Rectal smooth muscle tissue (tissue), 1 donor: ENCODE measurements at regions not wholly inside any gene's neighbourhood (a gene's known extent, or its start where the extent isn't known, plus 50 kb on each side); places are given as distances from the start of the nearest gene placed in this dataset.
"Not testable (repeated sequence)": the region's sequence is repeated elsewhere in the genome, so short reads cannot be mapped to it uniquely, and the experiment has no call there.

Experiments used
- H3K27ac ChIP-seq: one replicate; pipeline ENCODE4 v1.7.0; 2013; ENCODE audit warnings: low read depth, low read length, inconsistent platforms
- H3K27me3 ChIP-seq: one replicate; pipeline ENCODE4 v1.7.0; 2013; ENCODE audit warnings: low read length; ENCODE audit not compliant: control insufficient read depth, insufficient read depth
- H3K36me3 ChIP-seq: one replicate; pipeline ENCODE4 v1.7.0; 2013; ENCODE audit warnings: low read length; ENCODE audit not compliant: control insufficient read depth, insufficient read depth
- H3K4me1 ChIP-seq: one replicate; pipeline ENCODE4 v1.7.0; 2013; ENCODE audit warnings: low read length; ENCODE audit not compliant: control insufficient read depth, insufficient read depth
- H3K4me3 ChIP-seq: one replicate; pipeline ENCODE4 v1.7.0; 2013; ENCODE audit warnings: low read length
- H3K9ac ChIP-seq: one replicate; pipeline ENCODE4 v1.7.0; 2013; ENCODE audit warnings: low read length

GRCh38 chr12:88921890-88922532, 341.7 kb upstream of the KITLG start:
- no peaks in the 10 kb centered on the region for H3K27me3 ChIP-seq
- H3K4me1 ChIP-seq: no peaks in the 10 kb centered on the region
- H3K9ac ChIP-seq: no peak overlapping the region
- H3K4me3 ChIP-seq: no peak overlapping the region
- no peak overlapping the region for H3K27ac ChIP-seq
- H3K36me3 ChIP-seq: no peaks in the 10 kb centered on the region

GRCh38 chr12:88921434-88921833, 341.2 kb upstream of the KITLG start:
- Histone ChIP-seq H3K9ac (no peak overlapping the region), H3K4me1 (no peaks in the 10 kb centered on the region), H3K4me3 (no peak overlapping the region), H3K27me3 (no peaks in the 10 kb centered on the region), H3K36me3 (no peaks in the 10 kb centered on the region), H3K27ac (no peak overlapping the region)

- no peaks in the 10 kb centered on the region for H3K4me1 ChIP-seq
- no peaks in the 10 kb centered on the region for H3K27me3 ChIP-seq
- no peak overlapping the region for H3K27ac ChIP-seq
- H3K36me3 ChIP-seq: no peaks in the 10 kb centered on the region
- H3K9ac ChIP-seq: no peak overlapping the region
- no peak overlapping the region for H3K4me3 ChIP-seq
These were observed 337.9 kb upstream of the KITLG start for GRCh38 chr12:88918161-88918560.

- Histone ChIP-seq H3K4me3 (no peak overlapping the region), H3K27ac (no peak overlapping the region), H3K4me1 (no peaks in the 10 kb centered on the region), H3K36me3 (no peaks in the 10 kb centered on the region), H3K27me3 (no peaks in the 10 kb centered on the region), H3K9ac (no peak overlapping the region)
These were observed 334.7 kb upstream of the KITLG start for GRCh38 chr12:88914967-88915366.

- Histone ChIP-seq H3K4me1 (peaks cover 2% of the 10 kb centered on the region), H3K36me3 (no peaks in the 10 kb centered on the region), H3K27ac (no peak overlapping the region), H3K4me3 (no peak overlapping the region), H3K27me3 (no peaks in the 10 kb centered on the region), H3K9ac (no peak overlapping the region)
These were observed 329.2 kb upstream of the KITLG start for GRCh38 chr12:88909510-88909909.

GRCh38 chr12:88908345-88908744, 328.1 kb upstream of the KITLG start:
- no peak overlapping the region for H3K27ac ChIP-seq
- no peak overlapping the region for H3K4me3 ChIP-seq
- no peaks in the 10 kb centered on the region for H3K27me3 ChIP-seq
- H3K9ac ChIP-seq: no peak overlapping the region
- H3K4me1 ChIP-seq: peaks cover 2% of the 10 kb centered on the region
- no peaks in the 10 kb centered on the region for H3K36me3 ChIP-seq

GRCh38 chr12:88904705-88905104, 324.4 kb upstream of the KITLG start:
- Histone ChIP-seq H3K36me3 (no peaks in the 10 kb centered on the region), H3K4me3 (no peak overlapping the region), H3K27me3 (no peaks in the 10 kb centered on the region), H3K9ac (no peak overlapping the region), H3K4me1 (peaks cover 2% of the 10 kb centered on the region), H3K27ac (no peak overlapping the region)

- Histone ChIP-seq H3K9ac (no peak overlapping the region), H3K27me3 (no peaks in the 10 kb centered on the region)
These were observed 323.1 kb upstream of the KITLG start for GRCh38 chr12:88903333-88903732.

GRCh38 chr12:88897723-88898122, 317.5 kb upstream of the KITLG start:
- H3K4me3 ChIP-seq: no peak overlapping the region
- H3K27ac ChIP-seq: no peak overlapping the region
- H3K27me3 ChIP-seq: no peaks in the 10 kb centered on the region
- no peaks in the 10 kb centered on the region for H3K4me1 ChIP-seq
- H3K36me3 ChIP-seq: no peaks in the 10 kb centered on the region
- H3K9ac ChIP-seq: no peak overlapping the region

More at GRCh38 chr12:88903333-88903732, 323.1 kb upstream of the KITLG start:
- no peaks in the 10 kb centered on the region for H3K36me3 ChIP-seq
- no peak overlapping the region for H3K27ac ChIP-seq
- no peak overlapping the region for H3K4me3 ChIP-seq
- no peaks in the 10 kb centered on the region for H3K4me1 ChIP-seq

GRCh38 chr12:88896958-88897357, 316.7 kb upstream of the KITLG start:
- Histone ChIP-seq H3K27ac (no peak overlapping the region), H3K27me3 (no peaks in the 10 kb centered on the region), H3K36me3 (no peaks in the 10 kb centered on the region), H3K4me3 (no peak overlapping the region), H3K9ac (no peak overlapping the region), H3K4me1 (no peaks in the 10 kb centered on the region)

GRCh38 chr12:88895634-88896033, 315.4 kb upstream of the KITLG start:
- Histone ChIP-seq H3K9ac (no peak overlapping the region), H3K4me1 (no peaks in the 10 kb centered on the region), H3K27me3 (no peaks in the 10 kb centered on the region), H3K36me3 (no peaks in the 10 kb centered on the region), H3K4me3 (no peak overlapping the region), H3K27ac (no peak overlapping the region)

GRCh38 chr12:88893801-88894200, 313.5 kb upstream of the KITLG start:
- Histone ChIP-seq H3K9ac (no peak overlapping the region), H3K36me3 (no peaks in the 10 kb centered on the region), H3K4me1 (no peaks in the 10 kb centered on the region), H3K4me3 (no peak overlapping the region), H3K27ac (no peak overlapping the region), H3K27me3 (no peaks in the 10 kb centered on the region)

- H3K4me3 ChIP-seq, H3K4me1 ChIP-seq, H3K27ac ChIP-seq, H3K36me3 ChIP-seq, H3K9ac ChIP-seq, H3K27me3 ChIP-seq: not testable (repeated sequence)
These were observed 311.2 kb upstream of the KITLG start for GRCh38 chr12:88891434-88891833.
